Brain pericyte (primary cell): ENCODE measurements at regions not wholly inside any gene's neighbourhood (a gene's known extent, or its start where the extent isn't known, plus 50 kb on each side); places are given as distances from the start of the nearest gene placed in this dataset.

Experiments used
- DNase-seq: peaks from one replicate; pipeline ENCODE4 v3.0.0-alpha.2; 2012; ENCODE audit warnings: low read depth, low spot score

- DNase-seq, result no peak
Measured at GRCh38 chr7:45998506-45998905, 77.4 kb upstream of the IGFBP3 start.

- DNase-seq, result no peak
Measured at GRCh38 chr7:45993621-45994020, 72.5 kb upstream of the IGFBP3 start.

DNA sequence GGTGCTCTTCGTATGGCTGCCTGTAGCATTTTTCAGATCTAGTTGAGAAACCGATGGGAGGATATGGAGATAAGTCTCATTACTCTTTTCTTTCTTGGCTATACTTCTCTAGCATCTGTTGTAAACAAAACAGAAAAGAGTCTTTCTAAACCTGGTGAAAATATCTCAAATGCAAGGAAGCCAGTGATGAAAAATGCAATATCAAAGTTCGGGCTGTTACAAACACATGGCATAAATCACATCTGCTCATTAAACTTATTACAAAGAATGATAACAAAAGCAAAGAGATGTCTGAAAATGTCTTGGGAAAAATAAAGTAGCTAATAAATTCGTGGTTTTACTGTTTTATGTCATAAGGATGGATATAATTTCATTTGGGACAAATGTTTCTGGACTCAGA is 71.8 kb upstream of the IGFBP3 start:
- DNase-seq, result no peak

- no peak for DNase-seq
Measured at GRCh38 chr7:45990276-45990675, 69.2 kb upstream of the IGFBP3 start.

GRCh38 chr7:45988405-45989057 is 67.5 kb upstream of the IGFBP3 start:
- no peak for DNase-seq

- no peak for DNase-seq
Measured at GRCh38 chr7:45987521-45988290, 66.6 kb upstream of the IGFBP3 start.

GRCh38 chr7:45986355-45987298 is 65.6 kb upstream of the IGFBP3 start:
- DNase-seq, result no peak

- DNase-seq, result no peak
Measured at GRCh38 chr7:45985902-45986301, 64.8 kb upstream of the IGFBP3 start.

DNA sequence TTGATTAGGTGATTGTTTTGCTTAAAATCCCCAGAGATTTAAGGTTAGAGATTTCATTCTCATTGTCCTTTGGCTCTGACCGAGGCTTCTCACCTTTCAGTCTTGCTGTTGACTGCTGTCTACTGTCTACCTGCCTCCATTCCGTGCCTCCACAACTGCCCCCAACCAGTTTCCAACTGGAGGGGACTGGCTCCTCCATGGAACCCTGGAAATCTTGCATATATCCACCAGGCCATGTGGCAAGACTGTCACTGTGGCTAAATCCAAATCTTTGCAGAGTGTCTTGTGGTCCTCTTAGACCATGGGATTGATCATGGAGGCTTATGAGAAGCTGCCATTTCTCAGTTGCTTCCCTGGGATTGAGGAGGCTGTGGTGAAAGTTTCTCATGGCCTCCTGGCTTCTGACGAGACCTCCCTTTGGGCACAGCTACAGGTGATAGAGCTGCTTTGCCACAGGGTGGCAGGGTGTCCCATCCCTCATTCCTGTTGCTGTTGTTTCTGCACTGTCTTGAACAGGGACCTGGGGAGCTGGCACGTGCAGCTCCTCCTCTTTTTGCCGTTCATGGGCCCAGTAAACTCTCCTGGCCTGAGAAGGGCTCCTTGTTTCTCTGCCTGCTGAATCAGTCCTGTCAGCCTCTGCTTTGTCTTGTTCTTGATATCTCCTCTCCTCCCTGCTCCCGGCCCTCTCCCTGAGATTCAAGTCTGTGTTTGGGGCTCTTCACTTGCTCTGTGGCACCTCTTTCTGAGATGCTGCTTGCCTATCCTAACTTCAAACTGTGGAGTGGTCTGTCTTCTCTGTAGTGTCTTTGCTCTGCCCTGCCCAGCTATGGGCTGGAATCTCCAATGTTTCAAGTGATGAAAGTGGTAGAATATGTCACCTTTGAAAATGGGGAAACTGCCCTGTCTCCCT is 63.6 kb upstream of the IGFBP3 start:
- no peak for DNase-seq

DNA sequence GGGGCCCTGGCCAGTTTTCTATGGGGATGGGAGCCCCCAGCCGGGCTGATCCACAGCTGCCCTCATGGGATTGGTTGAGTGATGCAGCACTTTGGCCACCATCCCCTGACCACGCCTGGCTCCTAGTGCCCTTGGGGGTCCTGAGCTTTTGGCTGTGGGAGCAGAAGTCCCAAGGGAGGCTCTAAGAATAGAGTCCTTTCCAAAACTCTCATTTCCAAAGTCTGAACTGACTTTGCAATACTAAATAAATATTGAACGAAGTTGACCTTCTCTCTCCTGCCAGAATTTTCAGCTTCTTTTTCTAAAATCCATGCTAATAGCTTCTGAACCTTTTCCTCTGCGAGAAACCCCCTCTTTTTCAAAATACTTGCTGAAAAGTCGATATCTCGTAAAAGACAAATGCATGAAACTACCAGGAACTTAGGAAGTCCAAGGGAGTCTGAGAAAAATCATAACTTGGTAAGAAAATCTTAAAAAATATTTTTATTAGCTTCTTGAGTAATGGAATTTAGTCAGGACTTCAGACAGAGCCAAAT is 62.7 kb upstream of the IGFBP3 start:
- no peak for DNase-seq

DNA sequence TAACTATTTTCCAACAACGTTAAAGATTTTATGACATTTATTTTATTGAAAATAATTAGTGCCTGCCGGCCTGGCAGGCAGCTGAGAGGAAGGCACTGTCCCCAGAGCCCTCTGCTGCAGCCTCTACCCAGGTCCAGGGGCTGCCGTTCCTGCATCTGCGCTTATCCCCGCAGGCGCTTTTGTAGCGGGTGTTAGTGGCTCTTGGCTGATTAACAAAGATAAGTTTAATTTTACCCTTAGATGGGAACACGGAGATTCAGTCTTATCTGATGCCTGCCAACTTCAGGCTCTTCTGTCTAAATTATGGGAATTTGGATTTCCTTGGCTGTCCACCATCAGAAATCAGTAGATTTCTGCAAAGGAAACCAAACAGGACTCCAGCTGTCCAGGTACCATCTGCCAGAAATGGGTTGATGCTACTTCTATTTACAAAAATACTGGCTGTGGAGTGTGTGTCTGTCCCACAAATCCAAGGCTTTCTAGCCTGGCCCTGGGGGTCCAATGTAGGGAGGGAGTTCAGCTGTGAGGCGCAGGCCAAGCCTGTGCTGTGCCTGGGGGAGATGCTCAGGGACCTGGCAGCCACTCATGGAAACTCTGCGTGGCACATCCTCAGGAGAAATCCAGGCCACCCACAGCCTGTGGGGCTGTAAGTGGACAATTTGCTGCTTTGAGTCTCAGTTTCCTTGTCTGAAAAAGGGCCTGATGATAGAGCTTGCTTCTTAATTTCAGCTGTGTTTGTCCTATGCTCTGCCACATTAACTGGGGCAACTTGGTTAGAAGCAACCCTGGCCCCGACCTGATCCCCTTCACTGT is 62.0 kb upstream of the IGFBP3 start:
- no peak for DNase-seq

- no peak for DNase-seq
Measured at GRCh38 chr7:45982132-45982531, 61.1 kb upstream of the IGFBP3 start.

DNA sequence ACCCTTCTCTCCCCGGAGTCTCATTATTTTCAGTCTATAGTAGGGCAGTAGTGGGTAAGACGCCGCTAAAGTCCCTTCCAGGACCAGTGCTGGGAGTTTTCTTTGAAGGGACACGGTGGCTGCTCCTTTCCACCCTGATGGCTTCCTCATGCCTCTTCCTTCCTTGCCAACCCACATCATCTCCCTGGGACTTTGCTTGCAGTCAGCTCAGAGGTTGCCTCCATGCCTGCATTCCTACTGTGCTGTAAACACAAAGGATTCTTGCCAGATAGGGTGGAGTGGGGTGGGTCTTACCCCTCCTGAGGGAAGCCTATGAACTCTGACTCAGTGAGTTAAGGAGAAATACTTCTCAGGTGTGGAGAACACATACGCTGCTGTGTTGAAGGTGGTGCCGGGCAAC is 59.9 kb upstream of the IGFBP3 start:
- no peak for DNase-seq

GRCh38 chr7:45980181-45980905 is 59.3 kb upstream of the IGFBP3 start:
- DNase-seq, result no peak

DNA sequence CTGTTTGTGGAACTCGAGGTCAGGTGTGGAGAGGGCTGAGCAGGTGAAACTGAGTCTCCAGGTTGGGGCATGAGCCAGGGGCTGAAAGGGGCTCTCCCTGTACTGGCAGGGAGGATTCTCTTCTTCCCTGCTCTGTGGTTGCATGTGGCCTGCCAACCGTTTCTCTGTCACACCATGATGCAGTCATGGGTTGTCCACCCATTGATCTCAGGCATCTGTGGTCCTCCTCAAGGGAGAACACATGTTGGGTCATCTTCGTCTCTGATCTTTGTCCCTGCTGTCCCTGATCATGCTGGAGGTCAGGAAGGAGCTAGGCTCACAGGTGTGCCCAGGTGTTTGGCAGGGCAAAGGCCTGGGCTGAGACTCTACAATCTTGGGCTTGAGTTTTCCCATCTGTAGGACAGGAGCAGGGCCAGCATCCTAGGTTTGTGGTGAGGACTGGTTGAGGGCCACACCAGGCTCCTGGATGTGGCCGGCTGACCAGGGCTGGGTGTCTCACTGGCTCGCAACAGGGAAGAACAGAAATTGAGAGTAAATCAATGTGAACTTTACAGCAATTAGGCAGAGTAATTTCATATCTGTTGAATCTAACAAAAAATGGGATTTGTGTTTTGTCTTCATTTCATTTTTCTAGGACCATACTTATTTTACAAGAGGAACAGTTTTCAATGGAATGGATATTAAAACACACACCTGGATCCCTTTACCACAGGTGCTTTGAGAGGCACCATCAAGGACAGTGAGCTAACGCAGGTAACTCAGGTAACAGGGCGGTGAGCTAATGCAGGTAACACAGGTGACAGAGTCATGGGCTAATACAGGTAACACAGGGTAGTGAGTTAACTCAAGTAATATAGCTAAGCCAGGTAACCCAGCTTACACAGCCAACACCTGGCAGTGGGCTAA is 58.5 kb upstream of the IGFBP3 start:
- no peak for DNase-seq

DNA sequence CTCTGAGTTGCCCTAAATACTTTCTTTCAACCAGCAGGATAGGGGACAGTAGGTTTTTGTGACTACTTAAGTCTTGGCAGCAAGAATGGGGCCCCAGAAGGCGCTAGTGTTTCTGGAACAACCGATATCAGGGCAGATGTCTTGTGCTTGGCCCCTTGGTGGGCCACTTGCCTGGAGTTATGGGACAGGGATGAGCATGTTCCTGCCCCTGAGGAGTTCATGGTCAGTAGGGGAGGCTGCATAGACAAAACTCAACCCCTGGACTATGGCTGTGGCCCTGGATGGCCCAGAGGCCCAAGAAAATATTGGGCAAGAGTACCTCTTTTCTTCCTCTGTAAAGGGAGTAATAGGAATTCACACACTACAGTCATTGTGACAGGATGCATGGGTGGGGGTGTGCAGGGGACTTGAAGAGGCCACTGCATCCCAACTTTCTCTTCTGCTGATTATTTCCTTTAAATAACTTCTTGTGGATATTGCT is 57.7 kb upstream of the IGFBP3 start:
- no peak for DNase-seq

DNA sequence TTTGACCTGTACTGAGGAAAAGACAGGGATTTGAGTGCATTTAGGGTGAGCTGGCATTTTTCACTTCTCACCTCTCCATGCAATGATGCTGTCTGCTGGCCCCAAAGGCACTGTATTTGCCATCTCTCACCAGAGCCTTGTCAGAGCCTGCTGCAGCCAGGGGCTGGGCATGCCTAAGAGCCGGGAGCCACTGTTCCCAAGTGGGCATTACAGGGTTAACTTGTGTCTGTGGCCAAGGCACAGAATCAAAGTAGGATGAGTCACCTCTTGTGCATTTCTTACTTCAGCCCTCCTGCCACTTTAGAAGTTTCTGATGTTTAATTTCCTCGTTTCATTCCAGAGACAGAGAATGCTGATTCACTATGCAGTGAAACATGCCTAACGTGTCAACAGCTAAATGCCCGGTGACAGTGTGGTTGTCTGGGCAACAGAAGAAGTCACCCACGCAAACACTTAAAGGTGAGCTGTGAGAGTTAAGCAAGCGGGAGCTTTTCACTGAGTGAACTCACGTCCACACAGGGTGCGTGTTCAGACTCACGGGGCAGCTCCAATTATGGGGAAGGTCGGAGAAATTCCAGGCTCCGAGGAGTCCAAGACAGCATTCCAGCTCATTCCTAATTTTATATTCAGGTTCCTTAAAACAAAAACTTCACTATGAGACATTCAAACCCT is 57.1 kb upstream of the IGFBP3 start:
- peak; percentile 44 for DNase-seq
